Activated naive CD4-positive, alpha-beta T cell treated with anti-CD3 and anti-CD28 coated beads, Interleukin-2, amount 50 U/mL, for 24 hours (primary cell): ENCODE measurements at regions not wholly inside any gene's neighbourhood (a gene's known extent, or its start where the extent isn't known, plus 50 kb on each side); places are given as distances from the start of the nearest gene placed in this dataset.
"Not testable (repeated sequence)": the region's sequence is repeated elsewhere in the genome, so short reads cannot be mapped to it uniquely, and the experiment has no call there.

Experiments
- H3K27ac Mint-ChIP-seq: one replicate; pipeline ENCODE4 v1.8.0; 2021; ENCODE audit warnings: mild to moderate bottlenecking, mixed read lengths
- H3K27me3 Mint-ChIP-seq: one replicate; pipeline ENCODE4 v1.8.0; 2021; ENCODE audit warnings: mixed read lengths
- H3K36me3 Mint-ChIP-seq: one replicate; pipeline ENCODE4 v1.8.0; 2021; ENCODE audit warnings: mixed read lengths
- H3K4me1 Mint-ChIP-seq: one replicate; pipeline ENCODE4 v1.8.0; 2021; ENCODE audit warnings: mixed read lengths
- H3K4me3 Mint-ChIP-seq: one replicate; pipeline ENCODE4 v1.8.0; 2021; ENCODE audit warnings: mild to moderate bottlenecking, mixed read lengths
- H3K9me3 Mint-ChIP-seq: one replicate; pipeline ENCODE4 v1.8.0; 2021; ENCODE audit warnings: mixed read lengths

DNA sequence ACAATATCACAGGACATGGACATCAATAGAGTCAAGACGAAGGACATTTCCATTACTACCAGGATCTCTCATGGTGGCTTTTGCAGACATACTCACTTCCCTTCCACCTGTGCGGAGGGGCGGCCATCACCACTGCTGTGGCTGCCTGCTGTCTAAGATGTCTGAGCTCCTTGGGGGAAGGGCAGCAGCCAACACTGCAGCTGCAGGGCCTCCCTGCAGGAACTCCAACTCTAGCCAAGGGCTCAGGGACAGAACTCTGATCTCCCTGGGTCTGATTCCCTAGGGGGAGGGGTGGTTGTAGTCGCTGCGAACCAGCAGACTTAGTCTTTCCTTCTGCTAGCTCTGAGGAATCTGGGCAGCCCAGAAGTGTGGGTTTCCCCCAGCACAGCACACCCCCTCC is 78.9 kb upstream of the ANKRD10 start:
- Mint-ChIP-seq H3K4me1 (no peaks in the 10 kb centered on the region), H3K9me3 (no peaks in the 10 kb centered on the region), H3K27ac (no peak overlapping the region), H3K36me3 (no peaks in the 10 kb centered on the region), H3K27me3 (peaks cover 22% of the 10 kb centered on the region), H3K4me3 (no peak overlapping the region)

DNA sequence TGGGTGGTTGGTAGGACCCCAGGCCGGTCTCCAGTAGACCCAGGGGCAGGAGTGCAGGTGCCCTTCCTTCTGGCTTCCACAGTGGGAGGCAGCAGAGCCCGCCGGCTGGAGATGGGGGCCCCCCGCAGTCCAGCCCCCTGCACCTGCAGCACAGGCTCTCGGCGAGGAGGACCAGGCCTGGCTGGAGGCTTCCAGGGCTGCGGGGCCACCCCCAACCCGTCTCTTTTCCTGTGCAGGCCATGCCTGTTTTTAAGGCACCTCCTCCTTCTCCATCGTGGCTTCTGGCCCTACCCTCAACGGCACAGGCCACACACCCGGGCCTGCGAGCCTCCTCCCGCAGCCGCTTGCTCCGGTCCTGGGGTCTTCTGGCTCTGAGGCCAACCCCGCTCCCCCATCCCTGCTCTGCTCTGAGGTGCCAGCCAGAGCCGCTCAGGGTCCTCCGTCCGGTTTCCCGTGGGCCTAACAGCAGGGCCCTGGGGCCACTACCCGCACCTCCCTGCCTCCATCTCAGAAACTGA is 77.2 kb upstream of the ANKRD10 start:
- Mint-ChIP-seq H3K27ac (no peak overlapping the region), H3K36me3 (no peaks in the 10 kb centered on the region), H3K4me3 (no peak overlapping the region), H3K27me3 (peaks cover 27% of the 10 kb centered on the region), H3K9me3 (no peaks in the 10 kb centered on the region), H3K4me1 (no peaks in the 10 kb centered on the region)

DNA sequence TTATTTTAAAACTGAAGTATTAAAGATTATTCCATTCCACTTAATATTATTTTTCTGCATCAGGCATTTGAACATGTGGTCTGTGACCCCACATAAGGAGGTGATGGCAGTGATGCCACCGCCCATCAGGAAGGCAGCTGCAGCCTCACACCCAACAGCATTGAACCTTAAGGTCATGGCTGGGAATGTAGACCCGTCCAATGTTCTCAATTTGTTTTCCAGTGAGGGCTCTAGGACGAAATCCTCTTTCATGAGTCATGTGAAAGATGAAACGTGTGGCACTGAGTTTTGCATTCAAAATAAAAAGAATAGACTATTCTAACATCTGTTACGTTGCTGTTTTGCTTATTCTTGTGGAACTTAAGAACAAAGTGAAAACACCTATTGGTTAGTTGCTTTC is 74.5 kb upstream of the ANKRD10 start:
- Mint-ChIP-seq H3K4me1 (no peaks in the 10 kb centered on the region), H3K9me3 (no peaks in the 10 kb centered on the region), H3K27ac (no peak overlapping the region), H3K27me3 (peaks cover 10% of the 10 kb centered on the region), H3K36me3 (no peaks in the 10 kb centered on the region), H3K4me3 (no peak overlapping the region)

DNA sequence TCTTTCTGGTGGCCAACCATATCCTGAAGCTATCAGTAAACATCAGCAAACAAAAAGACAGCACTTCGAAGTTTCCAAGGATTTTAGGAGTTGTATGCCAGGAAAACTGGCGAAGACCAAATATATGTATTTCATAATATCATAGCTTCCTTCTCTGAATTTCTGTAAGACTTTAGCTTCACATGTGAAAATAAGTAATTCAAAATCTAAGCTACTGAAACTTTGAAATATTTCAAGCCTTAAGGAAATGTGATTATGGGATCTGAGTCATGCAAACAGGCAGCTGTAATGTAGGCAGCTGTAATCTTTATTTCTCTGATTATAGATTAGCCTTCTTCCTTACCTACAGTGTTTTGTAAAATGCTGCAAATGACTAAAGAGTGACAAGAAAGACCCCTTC is 70.7 kb upstream of the ANKRD10 start:
- Mint-ChIP-seq H3K4me1 (no peaks in the 10 kb centered on the region), H3K9me3 (no peaks in the 10 kb centered on the region), H3K27me3 (peaks cover 11% of the 10 kb centered on the region), H3K4me3 (no peak overlapping the region), H3K36me3 (no peaks in the 10 kb centered on the region), H3K27ac (no peak overlapping the region)

DNA sequence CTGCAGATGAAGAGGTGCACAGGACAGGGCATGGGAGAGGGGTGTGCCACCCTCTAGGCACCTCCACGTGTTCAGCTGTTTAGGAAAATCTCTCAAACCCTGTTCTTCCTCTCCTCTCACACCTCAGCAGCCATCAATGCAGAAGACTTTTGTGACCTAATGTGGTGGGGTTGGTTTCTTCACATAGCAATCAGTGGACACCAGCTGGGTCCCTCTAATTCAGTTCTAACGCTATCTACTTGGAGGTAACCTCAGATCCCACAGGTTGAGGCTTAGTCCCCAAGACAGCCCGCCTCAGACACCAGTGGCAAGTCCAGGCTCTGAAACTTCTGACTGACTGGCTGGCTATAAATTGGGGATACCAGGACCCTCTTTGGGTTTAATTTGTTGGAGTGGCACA is 69.9 kb upstream of the ANKRD10 start:
- Mint-ChIP-seq H3K27ac (no peak overlapping the region), H3K4me1 (no peaks in the 10 kb centered on the region), H3K27me3 (peaks cover 11% of the 10 kb centered on the region), H3K9me3 (no peaks in the 10 kb centered on the region), H3K4me3 (no peak overlapping the region), H3K36me3 (no peaks in the 10 kb centered on the region)

DNA sequence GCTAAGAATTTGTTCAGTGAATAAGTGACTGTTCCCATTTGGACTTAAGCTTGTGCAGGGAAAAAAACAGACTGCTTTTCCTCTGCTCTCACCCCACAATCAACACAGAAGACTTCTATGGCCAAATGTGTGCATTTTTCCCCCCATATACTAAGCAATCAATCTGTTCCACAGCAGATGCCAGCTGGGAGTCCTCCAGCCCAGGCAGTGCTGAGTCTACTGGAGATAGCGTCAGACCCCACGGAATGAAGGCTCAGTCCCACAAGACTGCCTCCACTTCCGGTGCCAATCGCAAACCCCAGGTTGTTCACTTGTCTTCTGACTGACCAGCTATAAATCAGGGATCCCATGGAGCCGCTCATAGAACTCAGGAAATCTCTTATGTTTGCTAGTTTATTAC is 69.5 kb upstream of the ANKRD10 start:
- Mint-ChIP-seq H3K4me3 (no peak overlapping the region), H3K36me3 (no peaks in the 10 kb centered on the region), H3K27me3 (peaks cover 11% of the 10 kb centered on the region), H3K27ac (no peak overlapping the region), H3K4me1 (no peaks in the 10 kb centered on the region), H3K9me3 (no peaks in the 10 kb centered on the region)

DNA sequence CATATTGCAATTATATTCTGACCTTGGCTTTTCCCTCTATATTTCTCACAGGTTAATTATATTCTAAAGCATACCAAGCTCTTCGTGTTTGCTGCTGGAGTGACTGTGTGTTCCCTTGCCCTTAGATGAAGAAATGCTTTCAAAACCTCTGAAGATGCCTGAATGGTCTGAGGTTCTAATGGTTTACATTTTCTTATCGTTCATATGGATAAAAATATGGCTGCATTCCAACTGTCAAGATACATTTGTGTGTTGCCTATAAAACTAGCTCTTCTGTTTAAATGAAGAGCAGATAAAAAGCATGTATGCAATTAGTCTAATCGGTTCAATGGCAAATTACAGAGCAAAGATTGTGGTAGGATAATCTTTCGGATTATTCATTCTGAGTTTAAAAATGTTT is 68.4 kb upstream of the ANKRD10 start:
- H3K4me1 Mint-ChIP-seq = no peaks in the 10 kb centered on the region
- H3K27ac Mint-ChIP-seq = no peak overlapping the region
- peaks cover 13% of the 10 kb centered on the region for H3K27me3 Mint-ChIP-seq
- H3K36me3 Mint-ChIP-seq = no peaks in the 10 kb centered on the region
- no peak overlapping the region for H3K4me3 Mint-ChIP-seq
- no peaks in the 10 kb centered on the region for H3K9me3 Mint-ChIP-seq

DNA sequence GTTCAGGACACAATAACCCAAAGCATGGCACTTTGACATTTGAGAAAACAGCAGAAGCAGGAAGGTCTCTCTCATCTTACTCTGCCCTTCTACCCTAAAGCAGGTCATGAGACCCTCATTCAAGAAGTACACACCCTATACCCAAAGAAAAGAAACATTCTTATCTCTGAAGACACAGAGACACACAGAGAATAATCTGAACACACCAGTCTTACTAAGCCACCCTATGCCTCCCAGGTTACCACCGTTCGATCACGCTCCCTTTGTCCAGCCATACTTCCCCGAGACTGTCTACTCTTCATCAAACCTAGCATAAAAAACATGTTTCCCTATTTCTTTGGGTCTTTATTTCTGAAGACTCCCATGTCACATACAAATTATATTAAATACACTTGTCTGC is 66.5 kb upstream of the ANKRD10 start:
- Mint-ChIP-seq H3K4me1 (no peaks in the 10 kb centered on the region), H3K36me3 (no peaks in the 10 kb centered on the region), H3K4me3 (no peak overlapping the region), H3K9me3 (no peaks in the 10 kb centered on the region), H3K27ac (no peak overlapping the region), H3K27me3 (peaks cover 16% of the 10 kb centered on the region)

DNA sequence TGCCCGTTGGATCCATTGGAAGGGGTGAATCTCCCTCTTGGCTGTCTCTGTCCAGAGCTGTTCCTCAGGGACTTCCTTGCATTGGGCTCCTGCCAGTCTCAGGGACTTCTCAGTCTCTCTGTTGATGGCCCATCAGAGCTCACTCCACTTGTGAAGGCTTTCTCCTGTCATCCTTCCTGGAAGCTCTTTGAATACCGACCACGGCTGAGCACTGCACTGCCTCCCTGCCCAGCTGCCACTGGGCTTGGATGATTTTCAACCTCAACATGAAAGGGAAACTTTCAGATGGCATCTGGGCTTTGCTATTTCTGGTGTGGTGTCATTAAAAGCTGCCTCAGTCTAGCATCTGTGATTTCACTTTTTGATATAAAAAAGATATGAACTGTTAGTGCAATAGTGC is 66.1 kb upstream of the ANKRD10 start:
- Mint-ChIP-seq H3K27ac (no peak overlapping the region), H3K27me3 (peaks cover 21% of the 10 kb centered on the region), H3K9me3 (no peaks in the 10 kb centered on the region), H3K4me3 (no peak overlapping the region), H3K36me3 (no peaks in the 10 kb centered on the region), H3K4me1 (no peaks in the 10 kb centered on the region)

DNA sequence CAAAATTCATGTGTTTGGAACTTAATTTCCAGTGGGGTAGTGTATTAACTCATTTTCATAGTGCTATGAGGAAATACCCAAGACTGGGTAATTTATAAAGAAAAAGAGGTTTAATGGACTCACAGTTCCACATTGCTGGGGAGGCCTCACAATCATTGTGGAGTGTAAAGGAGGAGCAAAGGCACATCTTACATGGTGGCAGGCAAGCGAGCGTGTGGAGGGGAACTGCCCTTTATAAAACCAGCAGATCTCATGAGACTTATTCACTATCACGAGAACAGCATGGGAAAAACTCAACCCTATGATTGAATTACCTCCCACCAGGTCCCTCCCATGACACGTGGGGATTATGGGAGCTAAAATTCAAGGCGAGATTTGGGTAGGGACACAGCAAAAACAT is 64.3 kb upstream of the ANKRD10 start:
- not testable (repeated sequence) for H3K27ac Mint-ChIP-seq, H3K4me1 Mint-ChIP-seq, H3K4me3 Mint-ChIP-seq, H3K36me3 Mint-ChIP-seq, H3K9me3 Mint-ChIP-seq
- peaks cover 25% of the 10 kb centered on the region for H3K27me3 Mint-ChIP-seq

DNA sequence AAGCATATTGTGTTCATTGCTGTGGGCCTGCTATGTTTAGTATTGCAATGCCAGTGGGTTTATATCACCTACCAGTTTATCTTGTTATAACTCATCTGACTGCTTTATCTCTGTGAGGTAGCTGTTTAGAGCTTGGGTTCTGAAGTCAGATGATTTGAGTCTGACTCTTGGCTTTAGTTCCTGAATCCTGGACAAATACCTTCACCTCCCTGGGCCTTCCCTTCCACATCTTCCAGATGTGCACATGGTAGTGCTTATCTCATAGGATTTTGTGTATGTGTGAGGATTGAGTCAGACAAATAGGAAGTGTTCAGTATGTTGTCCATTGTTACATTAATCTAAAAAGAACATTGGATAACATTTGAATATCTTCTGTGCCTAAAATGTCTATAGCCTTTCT is 63.5 kb upstream of the ANKRD10 start:
- Mint-ChIP-seq H3K4me1 (no peaks in the 10 kb centered on the region), H3K9me3 (no peaks in the 10 kb centered on the region), H3K4me3 (no peak overlapping the region), H3K27me3 (peaks cover 22% of the 10 kb centered on the region), H3K27ac (no peak overlapping the region), H3K36me3 (no peaks in the 10 kb centered on the region)

DNA sequence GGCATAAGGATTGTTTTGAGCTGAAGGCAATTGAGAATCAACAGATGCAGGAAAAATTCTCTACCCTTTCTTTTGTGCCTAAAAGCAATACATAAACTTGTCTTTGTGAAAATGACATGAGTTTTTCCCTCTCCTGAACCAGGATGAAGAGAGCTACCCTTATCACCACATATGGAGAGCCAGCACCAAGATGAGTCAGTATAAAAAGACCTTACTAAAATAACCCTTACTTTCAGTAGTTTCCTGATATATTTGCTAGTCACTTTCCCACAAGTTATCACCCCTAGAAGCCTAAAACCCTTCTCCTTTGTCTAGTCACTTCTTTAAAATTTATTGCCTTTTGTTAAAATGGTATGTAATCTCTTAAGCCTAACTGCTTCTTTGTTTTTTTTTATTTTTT is 61.9 kb upstream of the ANKRD10 start:
- Mint-ChIP-seq H3K4me1 (no peaks in the 10 kb centered on the region), H3K27ac (no peak overlapping the region), H3K4me3 (no peak overlapping the region), H3K27me3 (peaks cover 21% of the 10 kb centered on the region), H3K36me3 (no peaks in the 10 kb centered on the region), H3K9me3 (no peaks in the 10 kb centered on the region)

DNA sequence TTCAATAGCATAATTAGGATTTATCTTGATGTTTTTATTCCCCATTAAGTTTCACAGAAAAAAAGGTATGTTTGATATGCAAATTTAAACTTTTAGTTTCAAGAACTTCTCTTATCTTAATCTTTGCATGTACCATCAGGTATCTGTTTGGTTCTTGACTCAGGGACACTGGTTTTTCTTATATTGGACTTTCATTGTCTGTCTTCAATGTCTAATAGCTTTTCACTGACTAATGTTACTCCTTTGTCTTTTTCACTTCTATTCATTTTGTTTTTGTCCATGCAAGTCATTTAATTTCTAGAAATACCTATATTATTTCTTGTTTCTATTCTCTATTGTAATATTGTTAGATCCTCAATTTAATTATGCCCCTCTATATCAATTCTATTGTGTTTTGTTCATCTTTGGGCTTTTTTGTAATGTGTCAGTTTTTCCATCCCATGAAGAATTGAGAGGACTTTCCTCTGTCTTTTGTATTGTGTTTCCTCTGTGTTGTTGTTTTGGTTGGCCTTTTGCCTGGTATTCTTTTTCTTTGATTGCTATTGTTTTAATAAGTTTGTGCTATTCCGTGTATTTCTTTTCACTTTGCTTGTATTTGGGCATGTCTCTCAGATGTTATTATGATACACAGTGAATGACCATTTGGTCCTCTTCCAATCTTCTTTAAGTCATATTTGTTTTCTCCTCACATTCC is 58.3 kb upstream of the ANKRD10 start:
- H3K27me3 Mint-ChIP-seq = peaks cover 22% of the 10 kb centered on the region
- H3K36me3 Mint-ChIP-seq = no peaks in the 10 kb centered on the region
- no peaks in the 10 kb centered on the region for H3K4me1 Mint-ChIP-seq
- H3K4me3 Mint-ChIP-seq = no peak overlapping the region
- no peaks in the 10 kb centered on the region for H3K9me3 Mint-ChIP-seq
- no peak overlapping the region for H3K27ac Mint-ChIP-seq

DNA sequence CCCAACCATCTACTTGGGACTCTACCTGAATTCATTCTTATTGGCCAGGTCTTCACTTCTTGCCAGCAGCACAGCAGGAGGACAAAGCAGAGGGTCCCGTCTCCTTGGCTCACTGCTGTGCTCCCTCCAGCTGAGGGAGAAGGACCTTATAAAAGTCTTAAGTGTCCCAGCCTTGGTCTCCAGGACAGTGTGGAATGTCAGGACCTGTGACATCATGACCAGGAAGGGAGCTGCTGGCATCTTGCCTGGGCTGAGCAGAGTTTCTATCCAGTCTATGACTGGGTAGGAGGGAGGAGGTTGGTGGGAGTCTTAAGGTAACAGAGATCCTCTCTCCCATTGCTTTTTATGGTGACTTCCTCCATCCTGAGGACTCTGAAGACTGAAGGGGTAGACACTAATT is 56.6 kb upstream of the ANKRD10 start:
- no peak overlapping the region for H3K4me3 Mint-ChIP-seq
- H3K4me1 Mint-ChIP-seq = peaks cover 4% of the 10 kb centered on the region
- H3K36me3 Mint-ChIP-seq = peaks cover 4% of the 10 kb centered on the region
- H3K27me3 Mint-ChIP-seq = peaks cover 18% of the 10 kb centered on the region
- no peak overlapping the region for H3K27ac Mint-ChIP-seq
- peaks cover 5% of the 10 kb centered on the region for H3K9me3 Mint-ChIP-seq

DNA sequence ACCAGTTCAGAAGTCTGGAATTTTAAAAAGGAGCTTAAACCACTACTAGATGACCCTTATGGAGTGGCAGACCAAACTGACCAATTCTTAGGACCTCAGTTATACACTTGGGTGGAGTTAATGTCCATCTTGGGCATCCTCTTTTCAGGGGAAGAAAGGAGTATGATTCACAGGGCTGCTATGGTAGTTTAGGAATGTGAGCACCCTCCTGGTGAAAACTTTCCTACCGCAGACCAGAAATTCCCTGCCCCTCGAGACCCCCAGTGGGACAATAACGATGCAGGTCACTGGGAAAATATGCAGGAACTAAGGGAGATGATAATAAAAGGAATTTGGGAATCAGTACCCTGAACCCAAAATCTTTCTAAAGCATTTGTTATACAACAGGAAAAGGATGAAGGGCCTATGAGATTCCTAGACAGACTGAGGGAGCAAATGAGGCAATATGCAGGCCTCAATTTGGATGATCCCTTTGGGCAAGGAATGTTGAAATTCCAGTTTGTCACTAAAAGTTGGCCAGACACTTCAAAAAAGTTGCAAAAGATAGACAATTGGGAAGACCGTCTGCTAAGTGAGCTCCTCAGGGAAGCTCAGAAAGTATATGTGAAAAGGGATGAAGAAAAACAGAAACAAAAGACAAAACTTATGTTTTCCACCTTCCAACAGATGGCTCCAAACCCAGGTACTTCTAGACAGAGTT is 52.4 kb upstream of the ANKRD10 start:
- not testable (repeated sequence) for H3K27me3 Mint-ChIP-seq, H3K4me3 Mint-ChIP-seq
- peak overlapping the region; percentile 76 for H3K27ac Mint-ChIP-seq
- peaks cover 12% of the 10 kb centered on the region for H3K36me3 Mint-ChIP-seq
- H3K9me3 Mint-ChIP-seq = peaks cover 13% of the 10 kb centered on the region
- peaks cover 12% of the 10 kb centered on the region for H3K4me1 Mint-ChIP-seq

DNA sequence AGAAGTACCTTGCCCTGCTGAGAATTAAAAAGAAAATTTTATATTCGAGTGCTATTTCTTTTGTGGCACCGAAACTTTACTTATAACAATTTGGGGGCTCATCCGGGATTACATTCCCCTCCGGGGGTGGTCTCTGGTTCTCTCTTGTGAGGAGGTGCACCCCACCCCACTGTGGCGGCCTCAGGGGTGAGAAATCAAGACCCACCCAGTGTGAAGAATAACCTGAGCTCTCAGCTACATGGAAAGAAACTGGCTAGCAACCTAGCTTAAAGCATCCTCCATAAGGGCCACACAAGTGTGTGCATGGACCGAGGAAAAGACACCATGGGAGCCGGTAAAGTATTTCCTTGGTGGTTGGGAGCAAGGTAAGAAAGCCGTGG is 50.9 kb upstream of the ANKRD10 start:
- Mint-ChIP-seq H3K27ac (peak overlapping the region; percentile 48), H3K27me3 (peaks cover 3% of the 10 kb centered on the region), H3K36me3 (peaks cover 13% of the 10 kb centered on the region), H3K4me3 (peak overlapping the region; percentile 36), H3K4me1 (peaks cover 12% of the 10 kb centered on the region), H3K9me3 (peaks cover 18% of the 10 kb centered on the region)
